Prostate gland (tissue), 2 donors: ENCODE measurements at regions not wholly inside any gene's neighbourhood (a gene's known extent, or its start where the extent isn't known, plus 50 kb on each side); places are given as distances from the start of the nearest gene placed in this dataset.

ENCODE experiments used
- POLR2A ChIP-seq: fragments of 450-650 bp; IDR thresholded peaks from one replicate; pipeline ENCODE4 v1.6.1; 2016; ENCODE audit warnings: antibody characterized with exemption, mild to moderate bottlenecking
- POLR2AphosphoS5 ChIP-seq: sonication (generic); formaldehyde crosslinking; IDR thresholded peaks from one replicate; pipeline ENCODE4 v1.6.1; 2017; ENCODE audit warnings: antibody characterized with exemption
- TF ChIP-seq, protein P1 (sequence below), 4 experiments: fragments of 200-600 bp in 2 of 4; fragments of 450-650 bp in 2 of 4; sonication (generic) in 2 of 4; IDR thresholded peaks; 1 replicate in 3 of 4; 2 replicates in 1 of 4; pipeline ENCODE4 v1.5.1; 2016 to 2019; ENCODE audit warnings: antibody characterized with exemption in 4 of 4, mild to moderate bottlenecking in 2 of 4, moderate library complexity in 2 of 4

GRCh38 chr5:93810780-93811179 lies 69.4 kb upstream of the POU5F2 start:
- TF ChIP-seq, protein P1, sequence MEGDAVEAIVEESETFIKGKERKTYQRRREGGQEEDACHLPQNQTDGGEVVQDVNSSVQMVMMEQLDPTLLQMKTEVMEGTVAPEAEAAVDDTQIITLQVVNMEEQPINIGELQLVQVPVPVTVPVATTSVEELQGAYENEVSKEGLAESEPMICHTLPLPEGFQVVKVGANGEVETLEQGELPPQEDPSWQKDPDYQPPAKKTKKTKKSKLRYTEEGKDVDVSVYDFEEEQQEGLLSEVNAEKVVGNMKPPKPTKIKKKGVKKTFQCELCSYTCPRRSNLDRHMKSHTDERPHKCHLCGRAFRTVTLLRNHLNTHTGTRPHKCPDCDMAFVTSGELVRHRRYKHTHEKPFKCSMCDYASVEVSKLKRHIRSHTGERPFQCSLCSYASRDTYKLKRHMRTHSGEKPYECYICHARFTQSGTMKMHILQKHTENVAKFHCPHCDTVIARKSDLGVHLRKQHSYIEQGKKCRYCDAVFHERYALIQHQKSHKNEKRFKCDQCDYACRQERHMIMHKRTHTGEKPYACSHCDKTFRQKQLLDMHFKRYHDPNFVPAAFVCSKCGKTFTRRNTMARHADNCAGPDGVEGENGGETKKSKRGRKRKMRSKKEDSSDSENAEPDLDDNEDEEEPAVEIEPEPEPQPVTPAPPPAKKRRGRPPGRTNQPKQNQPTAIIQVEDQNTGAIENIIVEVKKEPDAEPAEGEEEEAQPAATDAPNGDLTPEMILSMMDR (IDR thresholded peaks at IDR 0.05) = no peak
- no peak for TF ChIP-seq POLR2A
- no peak for TF ChIP-seq POLR2AphosphoS5
